OCI-LY7 (cell line): ENCODE measurements at regions not wholly inside any gene's neighbourhood (a gene's known extent, or its start where the extent isn't known, plus 50 kb on each side); places are given as distances from the start of the nearest gene placed in this dataset.

Experiments used
- BruUV-seq: library from RNA; stranded (reverse); fragments of 400-500 nt; replicated peaks from 2 replicates; lab custom pipeline; 2021; lab: Mats Ljungman, UMichigan
- CTCF ChIA-PET: fragments of 300-600 bp; sonication (Branson Sonifier 250); formaldehyde crosslinking; loops from one replicate; lab custom pipeline; 2022; ENCODE audit warnings: antibody characterized with exemption; ENCODE audit not compliant: unreplicated experiment; lab: Charles Lee
- POLR2A ChIA-PET: fragments of 300-600 bp; sonication (Branson Sonifier 250); formaldehyde crosslinking; loops from one replicate; lab custom pipeline; 2022; ENCODE audit warnings: antibody characterized with exemption; lab: Charles Lee
- DNase-seq: peaks from one replicate; pipeline ENCODE4 v3.0.0-alpha.2; 2015; ENCODE audit warnings: low spot score
- H2AFZ ChIP-seq: fragments of 200-600 bp; sonication (generic), shearing (Covaris generic); 2 replicates; pipeline ENCODE4 v1.6.1; 2014; ENCODE audit warnings: mild to moderate bottlenecking, antibody characterized with exemption, low read length, moderate library complexity
- H3K27ac ChIP-seq: fragments of 200-600 bp; sonication (generic); 2 replicates; pipeline ENCODE4 v1.5.1; 2014; ENCODE audit warnings: mixed run types, low read depth, mild to moderate bottlenecking, moderate library complexity, low read length, inconsistent platforms; ENCODE audit not compliant: poor library complexity, severe bottlenecking
- H3K36me3 ChIP-seq: fragments of 200-600 bp; sonication (generic); 2 replicates; pipeline ENCODE4 v1.6.1; 2014; ENCODE audit warnings: mild to moderate bottlenecking, antibody characterized with exemption, low read length, moderate library complexity, mixed read lengths; ENCODE audit not compliant: insufficient read depth
- H3K4me1 ChIP-seq: fragments of 200-600 bp; sonication (generic); 2 replicates; pipeline ENCODE4 v1.5.1; 2014; ENCODE audit warnings: mild to moderate bottlenecking, low read length; ENCODE audit not compliant: insufficient read depth, poor library complexity, severe bottlenecking
- H3K4me2 ChIP-seq: fragments of 200-600 bp; sonication (generic); 2 replicates; pipeline ENCODE4 v1.6.1; 2014; ENCODE audit warnings: mild to moderate bottlenecking, low read length
- H3K4me3 ChIP-seq: fragments of 200-600 bp; sonication (generic); 2 replicates; pipeline ENCODE4 v1.5.1; 2014; ENCODE audit warnings: mild to moderate bottlenecking, low read depth, low read length; ENCODE audit not compliant: poor library complexity, severe bottlenecking
- H3K79me2 ChIP-seq: fragments of 200-600 bp; sonication (generic); 2 replicates; pipeline ENCODE4 v1.6.1; 2016; ENCODE audit warnings: low read depth, mild to moderate bottlenecking, low read length, moderate library complexity, mixed read lengths; ENCODE audit not compliant: insufficient read depth
- H3K9me2 ChIP-seq: fragments of 200-600 bp; sonication (generic); 2 replicates; pipeline ENCODE4 v1.6.1; 2016; ENCODE audit warnings: mild to moderate bottlenecking, low read length, mixed read lengths; ENCODE audit not compliant: insufficient read depth
- H3K9me3 ChIP-seq: fragments of 200-600 bp; sonication (generic); 2 replicates; pipeline ENCODE4 v1.6.1; 2014; ENCODE audit warnings: mild to moderate bottlenecking, mixed run types, low read length, mixed read lengths
- H4K20me1 ChIP-seq: fragments of 200-600 bp; sonication (generic); 2 replicates; pipeline ENCODE4 v1.6.1; 2014; ENCODE audit warnings: mild to moderate bottlenecking, antibody characterized with exemption, low read length, moderate library complexity, mixed read lengths; ENCODE audit not compliant: insufficient read depth
- EZH2phosphoT487 ChIP-seq: fragments of 200-600 bp; sonication (generic); IDR thresholded peaks from 2 replicates; pipeline ENCODE4 v1.6.1; 2018; ENCODE audit warnings: low read depth, borderline replicate concordance, mild to moderate bottlenecking, mixed run types, antibody characterized with exemption, low read length, moderate library complexity, mixed read lengths
- intact Hi-C: fragments of 100-400 bp; cut with micrococcal nuclease; formaldehyde crosslinking; loops from one replicate; pipeline ENCODE4 v1.10.0; 2022; ENCODE audit not compliant: unreplicated experiment
- TF ChIP-seq, protein P1 (sequence below): fragments of 200-600 bp; sonication (generic); conservative IDR thresholded peaks from 2 replicates; pipeline ENCODE4 v1.5.1; 2014; ENCODE audit warnings: mild to moderate bottlenecking, antibody characterized with exemption, low read length, moderate library complexity, mixed read lengths

DNA sequence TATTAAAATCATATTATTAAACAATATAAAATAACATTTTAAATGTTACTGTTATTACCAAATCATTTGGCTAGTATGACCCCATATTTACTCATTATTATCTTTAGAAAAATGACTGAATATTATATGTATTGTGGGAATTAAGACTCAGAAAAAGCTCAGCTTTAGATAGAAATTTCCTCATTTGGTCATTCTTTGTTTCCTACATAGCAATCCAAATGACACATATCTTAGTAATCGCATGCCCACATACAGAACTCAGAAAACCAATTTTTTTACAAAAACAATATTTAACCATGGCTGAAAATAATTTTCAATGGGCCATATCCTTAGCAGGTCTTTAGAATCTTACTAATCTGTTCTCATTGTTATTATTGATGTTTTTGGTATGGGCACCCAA lies 53.8 kb upstream of the TSLP start:
- H3K4me3 ChIP-seq: no peak overlapping the region
- intact Hi-C loops: no loop called here
- no peak overlapping the region for H2AFZ ChIP-seq
- no peaks in the 10 kb centered on the region for H3K79me2 ChIP-seq
- BruUV-seq: no TSS peak
- ChIA-PET POLR2A (no interaction called here), CTCF (no interaction called here)
- no peaks in the 10 kb centered on the region for H3K9me2 ChIP-seq
- no peak for DNase-seq
- no peak overlapping the region for H3K4me2 ChIP-seq
- H4K20me1 ChIP-seq: no peaks in the 10 kb centered on the region
- H3K9me3 ChIP-seq: no peaks in the 10 kb centered on the region
- H3K4me1 ChIP-seq: no peaks in the 10 kb centered on the region
- TF ChIP-seq EZH2phosphoT487: no peak
- TF ChIP-seq, protein P1, sequence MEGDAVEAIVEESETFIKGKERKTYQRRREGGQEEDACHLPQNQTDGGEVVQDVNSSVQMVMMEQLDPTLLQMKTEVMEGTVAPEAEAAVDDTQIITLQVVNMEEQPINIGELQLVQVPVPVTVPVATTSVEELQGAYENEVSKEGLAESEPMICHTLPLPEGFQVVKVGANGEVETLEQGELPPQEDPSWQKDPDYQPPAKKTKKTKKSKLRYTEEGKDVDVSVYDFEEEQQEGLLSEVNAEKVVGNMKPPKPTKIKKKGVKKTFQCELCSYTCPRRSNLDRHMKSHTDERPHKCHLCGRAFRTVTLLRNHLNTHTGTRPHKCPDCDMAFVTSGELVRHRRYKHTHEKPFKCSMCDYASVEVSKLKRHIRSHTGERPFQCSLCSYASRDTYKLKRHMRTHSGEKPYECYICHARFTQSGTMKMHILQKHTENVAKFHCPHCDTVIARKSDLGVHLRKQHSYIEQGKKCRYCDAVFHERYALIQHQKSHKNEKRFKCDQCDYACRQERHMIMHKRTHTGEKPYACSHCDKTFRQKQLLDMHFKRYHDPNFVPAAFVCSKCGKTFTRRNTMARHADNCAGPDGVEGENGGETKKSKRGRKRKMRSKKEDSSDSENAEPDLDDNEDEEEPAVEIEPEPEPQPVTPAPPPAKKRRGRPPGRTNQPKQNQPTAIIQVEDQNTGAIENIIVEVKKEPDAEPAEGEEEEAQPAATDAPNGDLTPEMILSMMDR: no peak
- H3K36me3 ChIP-seq: no peaks in the 10 kb centered on the region
- H3K27ac ChIP-seq: no peak overlapping the region
